ENCODE measurements at regions not wholly inside any gene's neighbourhood (a gene's known extent, or its start where the extent isn't known, plus 50 kb on each side); places are given as distances from the start of the nearest gene placed in this dataset.
"Not testable (repeated sequence)": the region's sequence is repeated elsewhere in the genome, so short reads cannot be mapped to it uniquely, and the experiment has no call there.

DNA sequence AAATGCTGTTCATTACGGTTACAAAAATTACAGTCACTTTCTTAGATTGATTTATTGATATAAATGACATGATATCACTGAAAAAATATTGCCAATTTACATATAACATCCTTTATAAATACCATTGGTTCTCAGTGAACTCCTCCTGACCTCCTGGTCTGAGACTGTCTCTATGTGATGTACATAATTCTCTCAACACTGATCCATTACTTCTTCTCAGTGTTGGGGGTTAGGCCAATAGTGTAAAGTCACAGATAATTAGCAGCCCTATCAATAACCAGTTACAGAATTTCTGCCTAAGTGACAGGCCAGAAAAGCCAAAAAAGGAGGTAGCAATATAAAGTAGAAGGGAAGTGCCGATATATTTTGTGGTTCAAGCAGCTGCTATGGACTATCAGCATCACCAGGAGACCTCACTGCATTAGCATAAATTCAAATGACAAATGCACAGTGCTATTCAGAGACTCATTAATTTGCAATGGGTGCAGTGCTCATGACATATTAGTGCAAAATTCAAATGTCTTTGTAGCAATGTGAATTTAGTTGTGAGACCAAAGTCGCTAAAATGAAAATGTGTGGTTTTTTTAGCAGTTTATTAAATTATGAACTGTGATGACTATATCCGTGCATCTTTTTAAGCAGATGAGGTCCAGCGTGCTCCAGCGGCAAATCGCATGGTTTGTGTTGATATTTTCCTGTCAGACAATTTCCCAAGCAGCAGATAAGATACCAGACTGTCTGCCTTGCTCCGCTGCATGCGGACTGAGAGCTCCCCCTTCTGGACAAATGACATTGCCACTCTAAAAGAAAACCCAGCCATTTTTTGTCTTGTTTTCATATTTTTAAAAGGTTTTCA, 144.6 kb downstream of the CETN3 start:
- H3K4me3 ChIP-seq (ENCODE audit: low read depth, low read length) = no peak overlapping the region
- TF ChIP-seq, protein P1, sequence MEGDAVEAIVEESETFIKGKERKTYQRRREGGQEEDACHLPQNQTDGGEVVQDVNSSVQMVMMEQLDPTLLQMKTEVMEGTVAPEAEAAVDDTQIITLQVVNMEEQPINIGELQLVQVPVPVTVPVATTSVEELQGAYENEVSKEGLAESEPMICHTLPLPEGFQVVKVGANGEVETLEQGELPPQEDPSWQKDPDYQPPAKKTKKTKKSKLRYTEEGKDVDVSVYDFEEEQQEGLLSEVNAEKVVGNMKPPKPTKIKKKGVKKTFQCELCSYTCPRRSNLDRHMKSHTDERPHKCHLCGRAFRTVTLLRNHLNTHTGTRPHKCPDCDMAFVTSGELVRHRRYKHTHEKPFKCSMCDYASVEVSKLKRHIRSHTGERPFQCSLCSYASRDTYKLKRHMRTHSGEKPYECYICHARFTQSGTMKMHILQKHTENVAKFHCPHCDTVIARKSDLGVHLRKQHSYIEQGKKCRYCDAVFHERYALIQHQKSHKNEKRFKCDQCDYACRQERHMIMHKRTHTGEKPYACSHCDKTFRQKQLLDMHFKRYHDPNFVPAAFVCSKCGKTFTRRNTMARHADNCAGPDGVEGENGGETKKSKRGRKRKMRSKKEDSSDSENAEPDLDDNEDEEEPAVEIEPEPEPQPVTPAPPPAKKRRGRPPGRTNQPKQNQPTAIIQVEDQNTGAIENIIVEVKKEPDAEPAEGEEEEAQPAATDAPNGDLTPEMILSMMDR (conservative IDR thresholded peaks at IDR 0.05; ENCODE audit: low read depth, low read length) = peak; percentile 99
- peak; percentile 87 for DNase-seq (ENCODE audit: low read depth)

DNA sequence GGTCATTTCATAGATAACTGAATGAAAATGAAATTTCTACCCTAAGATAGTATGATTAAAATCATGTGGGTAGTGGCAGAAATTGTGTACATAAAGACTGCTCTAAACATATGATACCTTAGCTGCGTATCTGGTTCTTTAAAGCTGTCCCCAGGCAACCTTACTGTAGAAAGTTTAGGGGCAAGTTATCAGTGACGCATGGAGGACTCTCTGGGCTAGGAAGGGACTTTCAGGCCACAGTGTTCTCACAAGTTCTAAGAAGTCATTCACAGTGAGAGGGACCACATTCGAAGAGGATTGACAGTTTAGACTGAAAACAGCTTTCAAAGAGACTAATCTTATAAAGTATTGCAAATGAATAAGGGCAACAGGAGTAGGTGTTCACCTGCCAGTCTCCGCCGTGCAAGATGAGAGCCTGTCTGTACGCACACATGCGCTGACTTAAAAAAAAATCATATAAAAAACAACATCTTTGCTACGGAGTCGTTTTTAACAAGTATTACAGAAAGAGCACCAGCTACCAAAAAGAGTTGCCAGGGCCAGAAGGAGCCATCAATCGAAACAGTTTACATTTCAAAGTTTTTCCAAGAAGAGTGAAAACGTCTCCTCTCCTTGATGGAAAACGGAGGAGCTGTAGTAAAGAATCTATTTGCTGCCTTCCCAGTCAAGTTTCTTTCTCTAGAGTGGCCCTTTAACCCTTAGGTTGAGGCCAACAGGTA, 146.3 kb downstream of the CETN3 start:
- H3K4me3 ChIP-seq (ENCODE audit: low read depth, low read length) = no peak overlapping the region
- DNase-seq (ENCODE audit: low read depth) = no peak
- TF ChIP-seq, protein P1 (conservative IDR thresholded peaks at IDR 0.05; ENCODE audit: low read depth, low read length) = no peak

DNA sequence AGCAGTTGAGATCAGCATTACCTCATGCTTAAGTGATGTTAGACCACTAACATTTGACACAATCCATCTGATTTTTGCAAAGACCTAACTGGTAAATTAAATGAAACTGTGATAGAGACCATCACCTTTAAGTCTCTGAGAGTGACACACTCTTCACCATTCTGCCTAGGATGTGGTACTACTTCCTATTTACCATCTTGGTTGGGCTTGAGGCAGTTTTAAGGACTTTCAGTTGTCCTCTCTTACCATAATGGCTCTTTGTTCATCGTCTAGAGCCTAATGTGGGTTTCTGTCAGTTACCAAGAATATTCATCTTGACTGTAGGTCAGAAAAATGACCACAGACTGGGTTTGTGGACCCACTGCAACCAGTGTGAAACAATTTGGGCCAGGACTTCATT, 158.1 kb downstream of the CETN3 start:
- no peak overlapping the region for H3K4me3 ChIP-seq (ENCODE audit: low read depth, low read length)
- TF ChIP-seq, protein P1 (conservative IDR thresholded peaks at IDR 0.05; ENCODE audit: low read depth, low read length) = no peak
- DNase-seq (ENCODE audit: low read depth) = no peak

DNA sequence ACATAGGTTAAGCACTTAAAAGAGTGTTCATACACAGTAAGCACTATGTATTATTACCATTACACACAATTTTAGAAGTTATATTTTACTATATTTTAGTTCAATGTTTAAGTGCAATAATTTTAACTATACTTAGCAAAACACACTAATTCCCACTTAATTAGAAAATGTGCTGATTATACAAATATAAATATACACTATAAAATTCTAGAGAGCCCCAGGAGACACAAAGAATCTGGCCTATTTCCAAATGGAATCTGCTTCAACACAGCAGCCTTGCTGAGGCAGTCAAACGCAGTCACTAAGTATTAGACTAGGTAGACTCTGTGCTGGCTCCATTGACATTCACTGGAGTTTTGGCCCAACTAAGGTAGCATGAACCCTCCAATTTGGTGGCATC, 160.9 kb downstream of the CETN3 start:
- TF ChIP-seq, protein P1 (conservative IDR thresholded peaks at IDR 0.05; ENCODE audit: low read depth, low read length) = no peak
- H3K4me3 ChIP-seq (ENCODE audit: low read depth, low read length) = no peak overlapping the region

DNA sequence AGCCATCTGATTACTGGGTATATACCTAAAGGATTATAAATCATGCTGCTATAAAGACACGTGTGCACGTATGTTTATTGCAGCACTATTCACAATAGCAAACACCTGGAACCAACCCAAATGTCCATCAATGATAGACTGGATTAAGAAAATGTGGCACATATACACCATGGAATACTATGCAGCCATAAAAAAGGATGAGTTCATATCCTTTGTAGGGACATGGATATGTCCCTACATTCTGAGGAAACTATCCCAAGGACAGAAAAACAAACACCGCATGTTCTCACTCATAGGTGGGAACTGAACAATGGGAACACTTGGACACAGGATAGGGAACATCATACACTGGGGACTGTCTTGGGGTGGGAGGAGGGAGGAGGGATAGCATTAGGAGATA, 165.7 kb downstream of the CETN3 start:
- DNase-seq (ENCODE audit: low read depth) = not testable (repeated sequence)

More for the DNA sequence above, 160.9 kb downstream of the CETN3 start:
- peak; percentile 20 for DNase-seq (ENCODE audit: low read depth)

DNA sequence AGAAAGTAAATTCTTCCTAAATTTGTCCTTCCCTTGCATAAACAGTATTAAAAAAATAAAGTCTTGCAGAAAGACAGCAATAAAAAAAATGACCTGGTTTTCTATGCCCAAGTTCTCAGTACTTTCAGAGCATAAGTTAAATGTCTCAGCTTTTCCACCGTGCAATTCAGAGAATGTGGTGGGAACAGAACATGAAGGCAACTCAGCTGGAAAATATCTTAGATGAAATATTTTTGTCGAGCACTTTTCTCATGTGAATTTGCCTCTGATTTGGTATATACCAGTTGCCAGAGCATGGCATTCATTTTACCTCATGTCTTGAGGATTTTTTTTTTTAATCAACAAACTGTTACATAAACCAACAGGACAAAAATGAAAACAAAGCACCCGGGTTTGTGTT, 176.1 kb downstream of the CETN3 start:
- peak; percentile 19 for DNase-seq (ENCODE audit: low read depth)
- H3K4me3 ChIP-seq (ENCODE audit: low read depth, low read length) = no peak overlapping the region
- TF ChIP-seq, protein P1 (conservative IDR thresholded peaks at IDR 0.05; ENCODE audit: low read depth, low read length) = no peak

More for the DNA sequence above, 165.7 kb downstream of the CETN3 start:
- H3K4me3 ChIP-seq (ENCODE audit: low read depth, low read length) = not testable (repeated sequence)

DNA sequence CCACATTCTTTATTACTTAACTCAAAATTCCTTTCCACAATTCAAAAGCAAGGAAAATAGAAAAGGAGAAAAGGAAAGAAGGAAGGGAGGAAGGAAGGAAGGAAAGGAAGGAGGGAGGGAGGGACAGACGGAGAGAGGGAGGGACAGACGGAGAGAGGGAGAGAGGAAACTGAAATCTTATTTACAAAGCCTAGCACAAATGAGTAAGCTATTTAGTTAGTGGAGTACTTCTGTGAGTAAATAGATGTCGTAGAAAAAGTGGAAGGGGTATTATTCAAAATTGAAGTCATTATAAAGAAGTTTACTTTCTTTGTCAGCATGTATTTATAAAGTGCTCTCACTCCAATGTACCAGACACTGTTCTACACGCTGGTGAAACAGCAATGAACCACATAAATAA, 177.9 kb downstream of the CETN3 start:
- H3K4me3 ChIP-seq (ENCODE audit: low read depth, low read length) = no peak overlapping the region
- TF ChIP-seq, protein P1 (conservative IDR thresholded peaks at IDR 0.05; ENCODE audit: low read depth, low read length) = no peak
- DNase-seq (ENCODE audit: low read depth) = no peak
